ENCODE measurements at regions not wholly inside any gene's neighbourhood (a gene's known extent, or its start where the extent isn't known, plus 50 kb on each side); places are given as distances from the start of the nearest gene placed in this dataset.

DNA sequence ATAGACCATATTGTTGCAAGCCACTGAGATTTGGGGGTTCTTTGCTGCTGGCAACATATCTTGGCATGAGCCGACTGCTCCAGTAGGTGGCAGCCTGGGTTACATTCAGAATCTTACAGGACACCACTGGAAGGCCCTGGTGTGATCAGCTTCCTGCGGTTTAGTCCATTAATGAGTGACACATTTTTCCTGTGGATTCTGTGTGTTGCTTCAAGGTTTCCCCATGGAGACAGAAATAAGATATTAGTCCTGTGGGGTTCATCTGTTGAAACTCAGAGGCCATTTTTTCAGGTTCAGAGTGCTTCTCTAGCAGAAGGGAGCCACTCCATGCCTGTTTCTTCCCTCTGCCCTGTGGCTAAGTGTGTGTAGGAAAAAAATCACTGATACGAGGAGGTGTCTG, 116.2 kb downstream of the MFSD1 start:
- DNase-seq = peak; percentile 28 to 81 (median 48)
- intact Hi-C loops (cut with DNase I) = loop anchor here (5.0 to 10.0 kb wide), 2 partner anchors 344 to 347 kb away; no protein-coding TSS in a partner anchor

DNA sequence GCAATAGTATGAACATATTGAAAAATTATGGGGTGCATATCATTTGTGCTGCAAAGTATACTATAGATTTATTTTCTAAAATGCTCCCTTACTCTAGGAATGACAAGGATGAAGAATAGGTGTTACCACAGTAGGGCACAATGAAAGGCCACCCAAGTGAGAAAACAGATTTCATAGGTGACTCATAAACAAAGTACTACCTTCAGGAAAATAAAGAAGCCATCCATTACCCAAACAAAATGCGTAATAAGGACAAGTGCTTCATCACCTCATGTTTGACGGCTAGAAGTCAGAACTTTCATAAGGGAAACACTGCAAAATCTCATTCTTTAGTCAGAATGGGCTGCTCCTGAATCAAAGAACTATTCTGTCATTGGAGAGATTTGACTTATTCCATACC, 116.6 kb downstream of the MFSD1 start:
- no peaks in the 10 kb centered on the region for H3K27me3 ChIP-seq
- H3K27ac ChIP-seq = no peak overlapping the region
- DNase-seq = no peak
- intact Hi-C loops (cut with DNase I) = loop anchor here (5.0 to 10.0 kb wide), 2 partner anchors 344 to 346 kb away; no protein-coding TSS in a partner anchor
- no peaks in the 10 kb centered on the region for H3K36me3 ChIP-seq (replicated peaks in 1 of 2)
- no peak overlapping the region for H3K4me3 ChIP-seq
- 89 to 100% (median 93%) methylated on average over 2 of the region's 2 CpGs for WGBS, 4 donors
- H3K9me3 ChIP-seq (replicated peaks in 1 of 3) = no peaks in the 10 kb centered on the region
- TF ChIP-seq POLR2A (IDR thresholded peaks at IDR 0.05) = no peak
- TF ChIP-seq, protein P1, sequence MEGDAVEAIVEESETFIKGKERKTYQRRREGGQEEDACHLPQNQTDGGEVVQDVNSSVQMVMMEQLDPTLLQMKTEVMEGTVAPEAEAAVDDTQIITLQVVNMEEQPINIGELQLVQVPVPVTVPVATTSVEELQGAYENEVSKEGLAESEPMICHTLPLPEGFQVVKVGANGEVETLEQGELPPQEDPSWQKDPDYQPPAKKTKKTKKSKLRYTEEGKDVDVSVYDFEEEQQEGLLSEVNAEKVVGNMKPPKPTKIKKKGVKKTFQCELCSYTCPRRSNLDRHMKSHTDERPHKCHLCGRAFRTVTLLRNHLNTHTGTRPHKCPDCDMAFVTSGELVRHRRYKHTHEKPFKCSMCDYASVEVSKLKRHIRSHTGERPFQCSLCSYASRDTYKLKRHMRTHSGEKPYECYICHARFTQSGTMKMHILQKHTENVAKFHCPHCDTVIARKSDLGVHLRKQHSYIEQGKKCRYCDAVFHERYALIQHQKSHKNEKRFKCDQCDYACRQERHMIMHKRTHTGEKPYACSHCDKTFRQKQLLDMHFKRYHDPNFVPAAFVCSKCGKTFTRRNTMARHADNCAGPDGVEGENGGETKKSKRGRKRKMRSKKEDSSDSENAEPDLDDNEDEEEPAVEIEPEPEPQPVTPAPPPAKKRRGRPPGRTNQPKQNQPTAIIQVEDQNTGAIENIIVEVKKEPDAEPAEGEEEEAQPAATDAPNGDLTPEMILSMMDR (IDR thresholded peaks at IDR 0.05) = no peak
- no peaks in the 10 kb centered on the region for H3K4me1 ChIP-seq (replicated peaks in 1 of 2)

More for the DNA sequence above, 116.2 kb downstream of the MFSD1 start:
- H3K27ac ChIP-seq = no peak overlapping the region
- H3K36me3 ChIP-seq (replicated peaks in 1 of 2) = no peaks in the 10 kb centered on the region
- WGBS, 4 donors = 15 to 30% (median 18%) methylated on average over 3 of the region's 3 CpGs
- H3K4me1 ChIP-seq (replicated peaks in 1 of 2) = no peaks in the 10 kb centered on the region
- H3K4me3 ChIP-seq = no peak overlapping the region
- no peak for TF ChIP-seq POLR2A (IDR thresholded peaks at IDR 0.05)
- TF ChIP-seq, protein P1 (IDR thresholded peaks at IDR 0.05) = peak; percentile 22 to 60 (median 52)
- H3K27me3 ChIP-seq = no peaks in the 10 kb centered on the region
- no peaks in the 10 kb centered on the region for H3K9me3 ChIP-seq (replicated peaks in 1 of 3)

DNA sequence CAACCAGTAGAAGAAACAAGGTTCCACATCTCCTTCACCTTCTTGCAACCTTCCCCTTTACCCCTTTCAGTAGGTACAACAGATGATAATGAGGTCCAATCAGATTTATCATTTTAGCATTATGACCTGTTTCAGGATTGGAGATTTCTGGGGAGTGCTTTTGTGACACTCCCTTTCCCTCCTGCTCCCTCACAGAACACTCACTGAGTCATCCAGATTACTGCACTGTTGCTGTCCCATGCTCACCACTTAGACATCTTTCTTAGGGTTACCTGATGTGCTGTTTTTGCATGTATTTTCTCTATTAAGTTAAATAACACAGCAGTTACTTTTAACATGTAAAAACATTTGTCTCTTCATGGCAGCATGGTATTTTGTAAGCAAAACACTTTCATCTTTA, 118.5 kb downstream of the MFSD1 start:
- Histone ChIP-seq H3K4me3 (no peak overlapping the region), H3K9me3 (replicated peaks in 1 of 3) (no peaks in the 10 kb centered on the region), H3K27ac (no peak overlapping the region), H3K4me1 (replicated peaks in 1 of 2) (no peaks in the 10 kb centered on the region), H3K36me3 (replicated peaks in 1 of 2) (no peaks in the 10 kb centered on the region), H3K27me3 (no peaks in the 10 kb centered on the region)
- TF ChIP-seq, protein P1 (IDR thresholded peaks at IDR 0.05) = no peak
- TF ChIP-seq POLR2A (IDR thresholded peaks at IDR 0.05) = no peak
- no peak for DNase-seq
- intact Hi-C loops (cut with DNase I) = no loop called here

DNA sequence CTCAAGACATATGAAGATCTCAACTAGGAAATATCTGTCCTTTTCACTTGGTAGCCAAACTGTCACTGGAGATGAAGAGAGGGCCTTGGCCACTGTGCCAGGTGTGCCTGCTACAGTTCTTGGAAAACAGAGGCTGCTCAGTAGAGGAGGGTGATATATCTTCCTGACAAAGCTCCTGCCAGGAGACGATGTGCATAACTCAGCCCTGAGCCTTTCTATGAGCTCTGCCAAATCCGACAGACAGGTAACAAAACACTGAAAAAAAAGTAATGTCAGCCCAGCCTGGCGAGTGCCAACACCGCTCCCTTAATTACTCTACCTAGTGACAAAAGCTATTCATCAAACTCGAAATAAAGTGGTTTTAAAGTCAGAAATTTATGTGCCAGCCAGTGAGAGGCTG, 123.2 kb downstream of the MFSD1 start:
- Histone ChIP-seq H3K4me1 (replicated peaks in 1 of 2) (no peaks in the 10 kb centered on the region), H3K27ac (no peak overlapping the region), H3K4me3 (no peak overlapping the region), H3K9me3 (replicated peaks in 1 of 3) (no peaks in the 10 kb centered on the region), H3K27me3 (no peaks in the 10 kb centered on the region), H3K36me3 (replicated peaks in 1 of 2) (no peaks in the 10 kb centered on the region)
- no peak for DNase-seq
- 58 to 71% (median 64%) methylated on average over 5 of the region's 5 CpGs for WGBS, 4 donors
- TF ChIP-seq, protein P1 (IDR thresholded peaks at IDR 0.05) = no peak
- no peak for TF ChIP-seq POLR2A (IDR thresholded peaks at IDR 0.05)
- intact Hi-C loops (cut with DNase I) = no loop called here

Measured in adrenal gland (tissue), 9 donors.